GM12873 (cell line): ENCODE measurements at regions not wholly inside any gene's neighbourhood (a gene's known extent, or its start where the extent isn't known, plus 50 kb on each side); places are given as distances from the start of the nearest gene placed in this dataset.

Experiments
- TF ChIP-seq, protein P1 (sequence below): IDR thresholded peaks from 2 replicates; pipeline ENCODE4 v1.5.1; 2012; ENCODE audit warnings: low read depth, mild to moderate bottlenecking, moderate library complexity, low read length, control low read depth; ENCODE audit not compliant: insufficient read depth; ENCODE audit errors: missing control alignments

DNA sequence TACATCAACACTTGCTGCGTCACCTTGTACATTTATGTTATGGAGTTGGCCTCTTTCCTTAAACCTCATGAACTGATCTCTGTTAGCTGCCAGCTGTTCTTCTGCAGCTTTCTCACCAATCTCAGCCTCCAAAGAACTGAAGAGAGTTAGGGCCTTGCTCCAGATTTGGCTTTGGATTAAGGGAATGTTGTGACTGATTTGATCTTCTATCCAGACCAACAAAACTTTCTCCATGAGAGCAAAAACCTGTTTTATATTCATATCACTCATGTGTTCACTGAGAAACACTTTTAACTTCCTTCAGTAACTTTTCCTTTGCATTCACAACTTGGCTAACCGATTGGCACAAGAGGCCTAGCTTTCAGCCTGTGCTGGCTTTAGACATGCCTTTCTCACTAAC lies 1156.0 kb upstream of the CADM2 start:
- TF ChIP-seq, protein P1, sequence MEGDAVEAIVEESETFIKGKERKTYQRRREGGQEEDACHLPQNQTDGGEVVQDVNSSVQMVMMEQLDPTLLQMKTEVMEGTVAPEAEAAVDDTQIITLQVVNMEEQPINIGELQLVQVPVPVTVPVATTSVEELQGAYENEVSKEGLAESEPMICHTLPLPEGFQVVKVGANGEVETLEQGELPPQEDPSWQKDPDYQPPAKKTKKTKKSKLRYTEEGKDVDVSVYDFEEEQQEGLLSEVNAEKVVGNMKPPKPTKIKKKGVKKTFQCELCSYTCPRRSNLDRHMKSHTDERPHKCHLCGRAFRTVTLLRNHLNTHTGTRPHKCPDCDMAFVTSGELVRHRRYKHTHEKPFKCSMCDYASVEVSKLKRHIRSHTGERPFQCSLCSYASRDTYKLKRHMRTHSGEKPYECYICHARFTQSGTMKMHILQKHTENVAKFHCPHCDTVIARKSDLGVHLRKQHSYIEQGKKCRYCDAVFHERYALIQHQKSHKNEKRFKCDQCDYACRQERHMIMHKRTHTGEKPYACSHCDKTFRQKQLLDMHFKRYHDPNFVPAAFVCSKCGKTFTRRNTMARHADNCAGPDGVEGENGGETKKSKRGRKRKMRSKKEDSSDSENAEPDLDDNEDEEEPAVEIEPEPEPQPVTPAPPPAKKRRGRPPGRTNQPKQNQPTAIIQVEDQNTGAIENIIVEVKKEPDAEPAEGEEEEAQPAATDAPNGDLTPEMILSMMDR = no peak

DNA sequence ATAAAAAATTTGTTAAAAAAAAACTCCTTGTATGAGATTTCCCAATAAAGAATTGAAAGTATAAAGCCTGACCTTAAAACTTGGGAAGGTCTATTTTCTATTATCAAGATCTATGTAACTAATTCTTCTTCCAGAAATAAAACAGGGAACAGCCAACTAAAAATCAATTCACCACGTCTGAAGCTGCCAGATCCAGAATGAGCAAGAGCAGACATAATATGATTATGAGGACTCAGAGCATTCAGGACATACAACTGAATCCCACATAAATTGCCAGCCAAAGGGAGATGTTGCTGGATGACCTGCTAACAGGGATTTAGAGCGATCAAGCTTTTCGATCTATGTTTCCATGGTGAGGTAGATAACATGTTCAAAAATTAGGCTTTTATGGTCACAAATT lies 1151.3 kb upstream of the CADM2 start:
- TF ChIP-seq, protein P1 = no peak

DNA sequence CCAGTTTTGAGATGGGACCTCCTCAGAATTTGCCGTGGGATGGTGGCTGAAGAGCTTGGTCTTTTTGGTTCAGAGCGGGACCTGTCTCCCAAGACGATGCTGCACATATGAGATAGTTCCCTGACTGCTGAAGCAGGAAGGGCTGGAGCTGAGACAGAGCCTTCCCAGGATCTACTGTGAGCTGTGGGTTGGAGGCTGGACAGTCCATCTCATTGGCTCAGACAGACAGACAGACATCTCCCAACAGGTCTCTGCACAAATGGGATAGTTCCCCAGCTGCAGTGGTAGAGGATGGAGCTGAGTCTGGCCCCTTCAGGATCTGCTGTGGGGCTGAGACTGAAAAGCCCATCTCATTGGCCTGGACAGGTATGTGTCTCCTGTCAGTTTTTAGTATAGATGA lies 1145.6 kb upstream of the CADM2 start:
- TF ChIP-seq, protein P1 = no peak

DNA sequence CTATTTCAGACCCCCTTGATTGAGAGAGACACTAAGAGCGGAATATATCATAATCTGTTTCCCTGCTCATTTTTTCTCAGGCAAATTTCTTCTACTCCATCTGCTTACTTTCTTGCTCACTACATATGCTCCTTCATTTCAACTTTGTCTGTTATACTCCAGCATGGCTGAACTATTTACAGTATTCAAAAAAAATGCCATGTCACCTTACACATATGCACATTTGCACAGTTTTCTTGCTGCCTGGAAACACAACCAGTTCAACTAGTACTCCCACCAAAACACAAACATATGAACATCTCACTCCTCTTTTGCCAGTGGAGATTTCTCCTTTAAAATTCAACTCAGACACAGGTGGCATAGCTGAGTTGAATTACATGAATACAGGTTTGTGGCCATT lies 1142.1 kb upstream of the CADM2 start:
- TF ChIP-seq, protein P1 = no peak

DNA sequence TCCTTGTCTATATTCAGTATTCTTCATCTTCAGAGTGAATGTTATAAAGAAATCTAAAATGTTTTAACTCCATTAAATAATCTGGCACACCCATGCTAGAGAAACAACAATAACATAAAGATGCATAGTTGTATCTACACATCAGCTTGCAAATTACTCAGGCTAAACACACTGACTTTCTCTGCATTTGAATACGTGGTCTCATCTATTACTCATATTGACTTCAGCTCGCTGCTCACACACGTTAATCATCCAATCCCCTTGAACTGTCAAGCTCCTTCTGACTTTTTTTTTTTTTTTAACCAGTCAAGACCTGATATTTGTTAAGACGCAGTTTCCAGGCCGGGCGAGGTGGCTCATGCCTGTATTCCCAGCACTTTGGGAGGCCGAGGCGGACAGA lies 1137.3 kb upstream of the CADM2 start:
- TF ChIP-seq, protein P1 = no peak

DNA sequence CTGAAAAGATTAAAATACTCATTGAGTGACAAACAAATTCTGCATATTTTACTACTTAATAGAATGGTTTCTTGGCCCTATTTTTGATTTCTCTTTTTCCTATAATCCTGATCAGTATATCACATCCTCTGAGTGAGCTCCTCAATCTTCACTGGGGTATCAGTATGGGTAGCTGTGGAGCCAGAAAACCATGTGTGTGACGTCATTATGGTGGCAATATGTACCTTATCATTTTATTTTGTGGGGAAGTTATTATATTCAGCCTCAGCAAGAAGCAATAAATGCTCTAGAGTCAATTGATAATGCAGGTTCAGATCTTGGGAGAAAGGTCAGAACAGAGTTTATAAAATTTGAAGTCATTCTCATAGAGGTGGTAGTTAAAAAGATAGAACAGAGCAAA lies 1135.7 kb upstream of the CADM2 start:
- TF ChIP-seq, protein P1 = no peak

DNA sequence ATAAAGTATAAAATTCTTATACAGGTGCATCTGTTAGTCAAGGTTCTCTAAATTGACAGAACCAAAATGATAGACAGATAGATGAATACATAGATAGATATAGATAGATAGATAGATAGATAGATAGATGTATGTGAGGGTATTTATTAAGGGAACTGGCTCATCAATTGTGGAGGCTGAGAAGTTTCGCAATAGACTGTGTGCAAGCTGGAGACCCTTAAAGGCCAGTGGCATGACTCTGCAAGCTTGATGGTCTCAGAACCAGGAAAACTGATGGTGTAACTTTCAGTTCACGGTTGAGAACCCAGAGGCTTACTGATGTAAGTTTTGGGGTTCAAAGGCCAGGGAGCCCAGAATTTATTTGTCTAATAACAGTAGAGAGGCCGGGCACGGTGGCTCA lies 1123.7 kb upstream of the CADM2 start:
- TF ChIP-seq, protein P1 = no peak

DNA sequence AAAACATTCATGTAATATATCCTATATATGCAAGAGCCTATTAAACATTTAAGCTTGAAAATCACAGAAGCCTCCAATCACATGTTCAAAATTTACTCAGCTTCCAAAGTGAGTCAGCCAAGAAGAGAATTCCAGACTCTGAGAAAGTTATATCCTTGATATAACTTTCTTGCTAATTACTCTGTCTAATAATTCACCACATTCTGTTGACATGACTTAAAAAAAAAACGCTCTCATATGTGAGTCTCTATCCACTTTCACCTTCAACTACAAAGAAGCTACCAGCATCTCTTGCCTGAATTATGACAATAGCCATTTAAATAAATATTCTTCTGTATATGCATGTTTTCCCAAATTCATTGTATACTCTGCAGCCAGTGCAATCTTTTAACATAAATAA lies 1116.3 kb upstream of the CADM2 start:
- TF ChIP-seq, protein P1 = no peak
